Neuronal stem cell (in vitro differentiated cells): ENCODE measurements at regions not wholly inside any gene's neighbourhood (a gene's known extent, or its start where the extent isn't known, plus 50 kb on each side); places are given as distances from the start of the nearest gene placed in this dataset.
A peak's percentile ranks its signal among the peaks of the same experiment; 100 is the strongest.

Experiments used
- DNase-seq: peaks from one replicate; pipeline ENCODE4 v3.0.0-alpha.2; 2013; ENCODE audit warnings: low spot score
- H2AFZ ChIP-seq: one replicate; pipeline ENCODE4 v1.6.1; 2013; ENCODE audit warnings: mild to moderate bottlenecking, low read length, inconsistent platforms
- H2AK5ac ChIP-seq: 2 replicates; pipeline ENCODE4 v1.6.1; 2013; ENCODE audit warnings: low read depth, mild to moderate bottlenecking, inconsistent platforms, low read length, moderate library complexity, mixed read lengths
- H2BK120ac ChIP-seq: 2 replicates; pipeline ENCODE4 v1.6.1; 2013; ENCODE audit warnings: low read depth, mild to moderate bottlenecking, inconsistent platforms, low read length, moderate library complexity, mixed read lengths
- H2BK12ac ChIP-seq: one replicate; pipeline ENCODE4 v1.6.1; 2013; ENCODE audit warnings: low read length, inconsistent platforms
- H2BK15ac ChIP-seq: 2 replicates; pipeline ENCODE4 v1.6.1; 2013; ENCODE audit warnings: mild to moderate bottlenecking, low read length, inconsistent platforms, mixed read lengths
- H2BK5ac ChIP-seq: one replicate; pipeline ENCODE4 v1.6.1; 2013; ENCODE audit warnings: inconsistent platforms, mild to moderate bottlenecking, low read length, moderate library complexity
- H3K14ac ChIP-seq: one replicate; pipeline ENCODE4 v1.6.1; 2013; ENCODE audit warnings: low read length, inconsistent platforms
- H3K18ac ChIP-seq: 2 replicates; pipeline ENCODE4 v1.6.1; 2013; ENCODE audit warnings: low read length, inconsistent platforms
- H3K23ac ChIP-seq: 2 replicates; pipeline ENCODE4 v1.6.1; 2013; ENCODE audit warnings: low read depth, mild to moderate bottlenecking, mixed read lengths, low read length, inconsistent platforms; ENCODE audit not compliant: poor library complexity
- H3K27ac ChIP-seq: replicated peaks from 3 replicates; pipeline ENCODE4 v1.5.1; 2013; ENCODE audit warnings: low read length, inconsistent platforms
- H3K27me3 ChIP-seq, 3 experiments: 2 replicates each; pipeline ENCODE4 v1.6.1; 2013; ENCODE audit warnings: low read length in 3 of 3, mild to moderate bottlenecking in 2 of 3, inconsistent platforms in 1 of 3, low read depth in 1 of 3, mixed read lengths in 1 of 3, moderate library complexity in 1 of 3; ENCODE audit not compliant: control insufficient read depth in 3 of 3, insufficient read depth in 3 of 3
- H3K36me3 ChIP-seq, 2 donors: replicated peaks in 1 of 2; 2 replicates each; pipeline ENCODE4 v1.6.1; 2013; ENCODE audit warnings: low read length in 2 of 2; ENCODE audit not compliant: control insufficient read depth in 2 of 2, insufficient read depth in 2 of 2
- H3K4ac ChIP-seq: 2 replicates; pipeline ENCODE4 v1.6.1; 2013; ENCODE audit warnings: inconsistent platforms, mild to moderate bottlenecking, low read length, moderate library complexity
- H3K4me1 ChIP-seq, 2 donors: 1 replicate in 1 of 2; 2 replicates in 1 of 2; pipeline ENCODE4 v1.6.1; 2013; ENCODE audit warnings: low read length in 2 of 2, low read depth in 1 of 2; ENCODE audit not compliant: control insufficient read depth in 2 of 2, insufficient read depth in 1 of 2
- H3K4me2 ChIP-seq: one replicate; pipeline ENCODE4 v1.6.1; 2013; ENCODE audit warnings: mild to moderate bottlenecking, low read length, inconsistent platforms; ENCODE audit not compliant: insufficient read depth, poor library complexity, severe bottlenecking
- H3K4me3 ChIP-seq, 2 donors: 2 replicates each; pipeline ENCODE4 v1.5.1; 2013; ENCODE audit warnings: low read length in 2 of 2, mild to moderate bottlenecking in 2 of 2, inconsistent platforms in 1 of 2, moderate library complexity in 1 of 2
- H3K79me1 ChIP-seq: one replicate; pipeline ENCODE4 v1.6.1; 2013; ENCODE audit warnings: low read depth, mild to moderate bottlenecking, inconsistent platforms, low read length, moderate library complexity
- H3K9ac ChIP-seq: one replicate; pipeline ENCODE4 v1.6.1; 2013; ENCODE audit warnings: mild to moderate bottlenecking, low read depth, low read length, inconsistent platforms; ENCODE audit not compliant: poor library complexity
- H3K9me3 ChIP-seq, 2 donors: replicated peaks in 1 of 2; 2 replicates each; pipeline versions ENCODE3 to v1.6.1; 2013; ENCODE audit warnings: low read length in 2 of 2, mild to moderate bottlenecking in 2 of 2, inconsistent platforms in 1 of 2, low read depth in 1 of 2, mixed read lengths in 1 of 2, moderate library complexity in 1 of 2; ENCODE audit not compliant: control insufficient read depth in 2 of 2, insufficient read depth in 1 of 2
- H4K8ac ChIP-seq: one replicate; pipeline ENCODE4 v1.6.1; 2013; ENCODE audit warnings: low read depth, mild to moderate bottlenecking, inconsistent platforms, low read length, moderate library complexity
- H4K91ac ChIP-seq: one replicate; pipeline ENCODE4 v1.6.1; 2013; ENCODE audit warnings: low read length, low read depth, mild to moderate bottlenecking, inconsistent platforms; ENCODE audit not compliant: poor library complexity
- WGBS, 2 donors: extraction: QIAGEN DNeasy Blood & Tissue Kit; methylation state at CpG; one replicate each; pipeline ENCODE4 v1.1.7; 2013; ENCODE audit warnings: missing lambda C conversion rate in 2 of 2, mixed read lengths in 1 of 2; ENCODE audit not compliant: insufficient read length in 2 of 2, insufficient replicate concordance in 1 of 2; ENCODE audit errors: extremely low coverage in 2 of 2; 5-methylcytosine and 5-hydroxymethylcytosine counted together

- Histone ChIP-seq H3K27me3 (no peaks in the 10 kb centered on the region), H4K8ac (no peak overlapping the region), H3K9ac (no peak overlapping the region), H3K79me1 (no peaks in the 10 kb centered on the region), H3K18ac (no peak overlapping the region), H4K91ac (no peak overlapping the region), H3K14ac (no peak overlapping the region), H2BK12ac (no peak overlapping the region), H3K27ac (no peak overlapping the region), H3K4ac (no peak overlapping the region), H2AFZ (no peak overlapping the region), H3K9me3 (peaks cover 0 to 2% of the 10 kb centered on the region in 2 donors), H2AK5ac (no peak overlapping the region), H3K36me3 (no peaks in the 10 kb centered on the region), H2BK120ac (no peak overlapping the region), H2BK5ac (no peak overlapping the region), H3K23ac (no peak overlapping the region), H3K4me3 (no peak overlapping the region), H3K4me1 (peaks cover 0 to 4% of the 10 kb centered on the region in 2 donors), H2BK15ac (no peak overlapping the region), H3K4me2 (no peak overlapping the region)
- DNase-seq: no peak
- no CpG with 5 or more reads among the region's 2 CpGs for WGBS, 2 donors
Observed at GRCh38 chr10:29144126-29144525, 144.7 kb upstream of the LYZL1 start.

GRCh38 chr10:29146311-29147100 is 142.4 kb upstream of the LYZL1 start:
- no peak overlapping the region for H3K4me3 ChIP-seq
- no peak overlapping the region for H3K9ac ChIP-seq
- H2AK5ac ChIP-seq: no peak overlapping the region
- H3K14ac ChIP-seq: no peak overlapping the region
- H3K4ac ChIP-seq: no peak overlapping the region
- H3K4me2 ChIP-seq: no peak overlapping the region
- H2BK5ac ChIP-seq: no peak overlapping the region
- H2BK12ac ChIP-seq: no peak overlapping the region
- H2AFZ ChIP-seq: no peak overlapping the region
- no peaks in the 10 kb centered on the region for H3K79me1 ChIP-seq
- no peak overlapping the region for H4K8ac ChIP-seq
- H3K9me3 ChIP-seq: peaks cover 0 to 2% of the 10 kb centered on the region in 2 donors
- no peak overlapping the region for H3K23ac ChIP-seq
- H4K91ac ChIP-seq: no peak overlapping the region
- no peaks in the 10 kb centered on the region for H3K27me3 ChIP-seq
- DNase-seq: no peak
- no peak overlapping the region for H3K18ac ChIP-seq
- no peak overlapping the region for H3K27ac ChIP-seq
- WGBS, 2 donors: no CpG with 5 or more reads among the region's 3 CpGs
- H2BK120ac ChIP-seq: no peak overlapping the region
- no peaks in the 10 kb centered on the region for H3K36me3 ChIP-seq
- peaks cover 0 to 15% of the 10 kb centered on the region in 2 donors for H3K4me1 ChIP-seq
- H2BK15ac ChIP-seq: no peak overlapping the region

GRCh38 chr10:29150010-29150409 is 138.9 kb upstream of the LYZL1 start:
- H3K9me3 ChIP-seq: peaks cover 0 to 2% of the 10 kb centered on the region in 2 donors
- H3K27me3 ChIP-seq: no peaks in the 10 kb centered on the region
- H4K91ac ChIP-seq: no peak overlapping the region
- H3K27ac ChIP-seq: peak overlapping the region; percentile 18
- no peak overlapping the region for H2AFZ ChIP-seq
- DNase-seq: no peak
- no peaks in the 10 kb centered on the region for H3K36me3 ChIP-seq
- no peaks in the 10 kb centered on the region for H3K79me1 ChIP-seq
- H3K23ac ChIP-seq: no peak overlapping the region
- H2BK15ac ChIP-seq: no peak overlapping the region
- H2AK5ac ChIP-seq: no peak overlapping the region
- no peak overlapping the region for H3K9ac ChIP-seq
- H4K8ac ChIP-seq: no peak overlapping the region
- WGBS, 2 donors: no CpG with 5 or more reads among the region's 5 CpGs
- H3K14ac ChIP-seq: no peak overlapping the region
- no peak overlapping the region for H3K4me3 ChIP-seq
- H3K4ac ChIP-seq: no peak overlapping the region
- no peak overlapping the region for H2BK12ac ChIP-seq
- no peak overlapping the region for H3K18ac ChIP-seq
- no peak overlapping the region for H2BK5ac ChIP-seq
- H2BK120ac ChIP-seq: no peak overlapping the region
- peaks cover 0 to 13% of the 10 kb centered on the region in 2 donors for H3K4me1 ChIP-seq
- H3K4me2 ChIP-seq: no peak overlapping the region

DNA sequence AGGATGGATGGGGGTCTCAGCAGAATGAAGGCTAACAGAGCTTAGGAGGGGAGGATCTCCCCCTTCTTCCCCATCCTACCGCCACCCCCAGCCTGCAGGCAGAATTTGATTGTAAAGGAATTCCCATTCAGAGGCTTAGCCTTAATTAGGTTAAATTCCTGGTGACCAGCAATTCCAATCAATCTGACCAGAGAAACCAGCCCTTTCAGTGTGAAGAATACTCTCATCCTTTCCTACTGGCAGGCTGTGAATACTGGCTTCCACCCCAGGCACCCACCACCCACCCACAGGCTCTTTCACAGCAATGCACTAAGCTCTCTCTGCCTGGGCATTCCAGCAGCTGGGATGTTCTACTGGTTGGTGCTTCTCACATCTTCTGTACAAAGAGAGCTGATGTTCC is 137.9 kb upstream of the LYZL1 start:
- Histone ChIP-seq H3K23ac (no peak overlapping the region), H3K9ac (no peak overlapping the region), H2BK12ac (no peak overlapping the region), H3K4ac (no peak overlapping the region), H3K4me1 (peaks cover 0 to 13% of the 10 kb centered on the region in 2 donors), H2BK120ac (no peak overlapping the region), H3K4me3 (no peak overlapping the region), H3K18ac (no peak overlapping the region), H3K4me2 (no peak overlapping the region), H2AK5ac (no peak overlapping the region), H3K14ac (no peak overlapping the region), H3K27ac (peak overlapping the region; percentile 48), H2BK5ac (no peak overlapping the region), H2AFZ (no peak overlapping the region), H2BK15ac (no peak overlapping the region), H4K91ac (no peak overlapping the region), H4K8ac (no peak overlapping the region), H3K36me3 (no peaks in the 10 kb centered on the region), H3K9me3 (no peaks in the 10 kb centered on the region), H3K27me3 (no peaks in the 10 kb centered on the region), H3K79me1 (no peaks in the 10 kb centered on the region)
- WGBS, 2 donors: no CpG with 5 or more reads among the region's 1 CpG
- peak; percentile 52 for DNase-seq
